ENCODE measurements at regions not wholly inside any gene's neighbourhood (a gene's known extent, or its start where the extent isn't known, plus 50 kb on each side); places are given as distances from the start of the nearest gene placed in this dataset.

- Histone ChIP-seq H3K27ac (no peak overlapping the region), H3K36me3 (no peaks in the 10 kb centered on the region), H3K4me1 (no peaks in the 10 kb centered on the region), H3K27me3 (no peaks in the 10 kb centered on the region), H3K4me3 (no peak overlapping the region), H3K9me3 (no peaks in the 10 kb centered on the region)
- TF ChIP-seq CTCF (IDR thresholded peaks at IDR 0.05): no peak
- DNase-seq (no peak), ATAC-seq (no peak)
- intact Hi-C loops (cut with DNase I): no loop called here
Observed at GRCh38 chr20:7378864-7379605, 561.2 kb downstream of the HAO1 start.

- Histone ChIP-seq H3K36me3 (no peaks in the 10 kb centered on the region), H3K4me3 (no peak overlapping the region), H3K27me3 (no peaks in the 10 kb centered on the region), H3K4me1 (no peaks in the 10 kb centered on the region), H3K27ac (no peak overlapping the region), H3K9me3 (no peaks in the 10 kb centered on the region)
- no peak for TF ChIP-seq CTCF (IDR thresholded peaks at IDR 0.05)
- DNase-seq: no peak
- ATAC-seq: no peak
- intact Hi-C loops (cut with DNase I): no loop called here
Observed at GRCh38 chr20:7379621-7380220, 560.5 kb downstream of the HAO1 start.

GRCh38 chr20:7383216-7383615 lies 557.0 kb downstream of the HAO1 start:
- H3K9me3 ChIP-seq: no peaks in the 10 kb centered on the region
- DNase-seq (no peak), ATAC-seq (no peak)
- H3K4me3 ChIP-seq: no peak overlapping the region
- H3K36me3 ChIP-seq: no peaks in the 10 kb centered on the region
- H3K27ac ChIP-seq: no peak overlapping the region
- H3K4me1 ChIP-seq: no peaks in the 10 kb centered on the region
- no peak for TF ChIP-seq CTCF (IDR thresholded peaks at IDR 0.05)
- intact Hi-C loops (cut with DNase I): no loop called here
- no peaks in the 10 kb centered on the region for H3K27me3 ChIP-seq

GRCh38 chr20:7387638-7388193 lies 552.5 kb downstream of the HAO1 start:
- no peaks in the 10 kb centered on the region for H3K36me3 ChIP-seq
- intact Hi-C loops (cut with DNase I): no loop called here
- no peaks in the 10 kb centered on the region for H3K27me3 ChIP-seq
- ATAC-seq: no peak
- H3K4me1 ChIP-seq: no peaks in the 10 kb centered on the region
- no peak overlapping the region for H3K27ac ChIP-seq
- no peak overlapping the region for H3K4me3 ChIP-seq
- no peaks in the 10 kb centered on the region for H3K9me3 ChIP-seq
- DNase-seq: no peak
- TF ChIP-seq CTCF (IDR thresholded peaks at IDR 0.05): no peak

GRCh38 chr20:7389216-7389615 lies 551.0 kb downstream of the HAO1 start:
- ATAC-seq: no peak
- H3K27ac ChIP-seq: no peak overlapping the region
- no peak for TF ChIP-seq CTCF (IDR thresholded peaks at IDR 0.05)
- DNase-seq: no peak
- no peak overlapping the region for H3K4me3 ChIP-seq
- no peaks in the 10 kb centered on the region for H3K4me1 ChIP-seq
- H3K9me3 ChIP-seq: no peaks in the 10 kb centered on the region
- no peaks in the 10 kb centered on the region for H3K27me3 ChIP-seq
- no peaks in the 10 kb centered on the region for H3K36me3 ChIP-seq
- intact Hi-C loops (cut with DNase I): no loop called here

Data from upper lobe of right lung (tissue), 1 donor.